ENCODE measurements at regions not wholly inside any gene's neighbourhood (a gene's known extent, or its start where the extent isn't known, plus 50 kb on each side); places are given as distances from the start of the nearest gene placed in this dataset.

DNA sequence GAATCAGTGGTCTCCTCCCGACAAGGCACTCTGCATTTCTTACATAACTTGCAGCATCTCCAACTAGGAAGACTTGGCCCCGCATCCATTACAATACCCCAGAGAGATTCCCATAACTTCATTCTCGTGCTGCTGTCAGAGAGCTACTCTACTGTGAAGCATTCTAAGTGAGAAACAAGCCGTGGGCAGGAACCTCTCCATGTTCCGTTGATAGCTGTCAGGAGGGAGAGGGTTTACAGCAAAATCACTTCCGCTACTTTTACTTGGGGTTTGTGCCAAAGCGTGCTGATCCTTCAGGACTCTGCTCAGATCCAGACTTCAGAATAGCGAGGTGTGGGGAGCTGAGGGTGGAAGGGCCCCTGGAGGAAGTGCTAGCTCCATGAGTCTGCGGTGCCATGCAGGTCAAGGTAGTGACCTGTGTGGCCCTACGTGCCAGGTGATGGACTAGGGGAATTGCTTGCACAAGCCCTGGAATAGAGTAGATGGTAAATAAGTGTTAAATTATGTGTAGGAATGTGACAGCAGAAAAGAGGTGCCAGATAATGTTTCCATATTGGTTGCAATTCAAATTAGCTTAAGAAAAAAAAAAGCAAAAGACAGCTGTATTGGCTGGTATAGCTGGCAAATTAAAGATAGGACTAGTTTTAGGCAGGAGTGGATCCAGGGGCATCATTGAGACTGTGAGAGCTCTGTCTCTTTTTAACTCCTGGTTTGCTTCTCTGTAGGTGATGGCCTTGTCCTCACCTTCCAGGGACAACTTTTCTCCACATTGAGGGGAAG is 358.5 kb upstream of the ERCC4 start:
- TF ChIP-seq POLR2AphosphoS5 (IDR thresholded peaks at IDR 0.05) = no peak
- TF ChIP-seq, protein P1, sequence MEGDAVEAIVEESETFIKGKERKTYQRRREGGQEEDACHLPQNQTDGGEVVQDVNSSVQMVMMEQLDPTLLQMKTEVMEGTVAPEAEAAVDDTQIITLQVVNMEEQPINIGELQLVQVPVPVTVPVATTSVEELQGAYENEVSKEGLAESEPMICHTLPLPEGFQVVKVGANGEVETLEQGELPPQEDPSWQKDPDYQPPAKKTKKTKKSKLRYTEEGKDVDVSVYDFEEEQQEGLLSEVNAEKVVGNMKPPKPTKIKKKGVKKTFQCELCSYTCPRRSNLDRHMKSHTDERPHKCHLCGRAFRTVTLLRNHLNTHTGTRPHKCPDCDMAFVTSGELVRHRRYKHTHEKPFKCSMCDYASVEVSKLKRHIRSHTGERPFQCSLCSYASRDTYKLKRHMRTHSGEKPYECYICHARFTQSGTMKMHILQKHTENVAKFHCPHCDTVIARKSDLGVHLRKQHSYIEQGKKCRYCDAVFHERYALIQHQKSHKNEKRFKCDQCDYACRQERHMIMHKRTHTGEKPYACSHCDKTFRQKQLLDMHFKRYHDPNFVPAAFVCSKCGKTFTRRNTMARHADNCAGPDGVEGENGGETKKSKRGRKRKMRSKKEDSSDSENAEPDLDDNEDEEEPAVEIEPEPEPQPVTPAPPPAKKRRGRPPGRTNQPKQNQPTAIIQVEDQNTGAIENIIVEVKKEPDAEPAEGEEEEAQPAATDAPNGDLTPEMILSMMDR (IDR thresholded peaks at IDR 0.05) = no peak
- TF ChIP-seq POLR2A (IDR thresholded peaks at IDR 0.05) = no peak
- no peak for TF ChIP-seq EP300 (IDR thresholded peaks at IDR 0.05)

Measured in sigmoid colon (tissue), 4 donors.